ENCODE measurements at regions not wholly inside any gene's neighbourhood (a gene's known extent, or its start where the extent isn't known, plus 50 kb on each side); places are given as distances from the start of the nearest gene placed in this dataset.

GRCh38 chr14:31966896-31967668, 110.0 kb upstream of the ARHGAP5 start:
- H3K27me3 ChIP-seq (replicated peaks; ENCODE audit: control insufficient read depth, insufficient read depth, low read length): no peaks in the 10 kb centered on the region
- ChIA-PET CTCF (interaction anchor here (1.5 kb wide), 1 partner anchor 33 kb away, joined by 3 read pairs; no protein-coding TSS in a partner anchor), POLR2A (no interaction called here)
- peaks cover 30% of the 10 kb centered on the region for H3K4me1 ChIP-seq
- no peak for DNase-seq
- no TSS peak for BruUV-seq (replicated peaks)
- TF ChIP-seq, protein P1, sequence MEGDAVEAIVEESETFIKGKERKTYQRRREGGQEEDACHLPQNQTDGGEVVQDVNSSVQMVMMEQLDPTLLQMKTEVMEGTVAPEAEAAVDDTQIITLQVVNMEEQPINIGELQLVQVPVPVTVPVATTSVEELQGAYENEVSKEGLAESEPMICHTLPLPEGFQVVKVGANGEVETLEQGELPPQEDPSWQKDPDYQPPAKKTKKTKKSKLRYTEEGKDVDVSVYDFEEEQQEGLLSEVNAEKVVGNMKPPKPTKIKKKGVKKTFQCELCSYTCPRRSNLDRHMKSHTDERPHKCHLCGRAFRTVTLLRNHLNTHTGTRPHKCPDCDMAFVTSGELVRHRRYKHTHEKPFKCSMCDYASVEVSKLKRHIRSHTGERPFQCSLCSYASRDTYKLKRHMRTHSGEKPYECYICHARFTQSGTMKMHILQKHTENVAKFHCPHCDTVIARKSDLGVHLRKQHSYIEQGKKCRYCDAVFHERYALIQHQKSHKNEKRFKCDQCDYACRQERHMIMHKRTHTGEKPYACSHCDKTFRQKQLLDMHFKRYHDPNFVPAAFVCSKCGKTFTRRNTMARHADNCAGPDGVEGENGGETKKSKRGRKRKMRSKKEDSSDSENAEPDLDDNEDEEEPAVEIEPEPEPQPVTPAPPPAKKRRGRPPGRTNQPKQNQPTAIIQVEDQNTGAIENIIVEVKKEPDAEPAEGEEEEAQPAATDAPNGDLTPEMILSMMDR (IDR thresholded peaks at IDR 0.05; ENCODE audit: insufficient read depth in 1 of 2, low read depth in 1 of 2, low read length in 1 of 2, severe bottlenecking in 1 of 2, unreplicated experiment in 1 of 2): no peak
- H3K36me3 ChIP-seq (ENCODE audit: control insufficient read depth, insufficient read depth, low read length): no peaks in the 10 kb centered on the region
- Mint-ChIP-seq H3K27me3 (ENCODE audit: insufficient read depth, unreplicated experiment) (no peaks in the 10 kb centered on the region), H3K4me1 (ENCODE audit: low read depth, unreplicated experiment) (peaks cover 21% of the 10 kb centered on the region), H3K9me3 (ENCODE audit: unreplicated experiment) (no peaks in the 10 kb centered on the region), H3K4me3 (ENCODE audit: unreplicated experiment) (peak overlapping the region; percentile 50), H3K36me3 (ENCODE audit: insufficient read depth, unreplicated experiment) (no peaks in the 10 kb centered on the region), H3K27ac (ENCODE audit: unreplicated experiment) (peak overlapping the region; percentile 75)
- no peak overlapping the region for H3K4me3 ChIP-seq (ENCODE audit: low read depth, low read length)
- H3K9me3 ChIP-seq: peaks cover 13% of the 10 kb centered on the region
- intact Hi-C loops (cut with micrococcal nuclease; ENCODE audit: unreplicated experiment): no loop called here

GRCh38 chr14:31967669-31967975, 109.5 kb upstream of the ARHGAP5 start:
- H3K4me3 Mint-ChIP-seq (ENCODE audit: unreplicated experiment): peak overlapping the region; percentile 50
- H3K27me3 ChIP-seq (replicated peaks; ENCODE audit: control insufficient read depth, insufficient read depth, low read length): no peaks in the 10 kb centered on the region
- no peak overlapping the region for H3K4me3 ChIP-seq (ENCODE audit: low read depth, low read length)
- no peak for DNase-seq
- H3K9me3 ChIP-seq: peaks cover 13% of the 10 kb centered on the region
- no peaks in the 10 kb centered on the region for H3K36me3 ChIP-seq (ENCODE audit: control insufficient read depth, insufficient read depth, low read length)
- H3K4me1 Mint-ChIP-seq (ENCODE audit: low read depth, unreplicated experiment): peaks cover 21% of the 10 kb centered on the region
- no peaks in the 10 kb centered on the region for H3K36me3 Mint-ChIP-seq (ENCODE audit: insufficient read depth, unreplicated experiment)
- TF ChIP-seq, protein P1 (IDR thresholded peaks at IDR 0.05; ENCODE audit: insufficient read depth in 1 of 2, low read depth in 1 of 2, low read length in 1 of 2, severe bottlenecking in 1 of 2, unreplicated experiment in 1 of 2): no peak
- no peaks in the 10 kb centered on the region for H3K27me3 Mint-ChIP-seq (ENCODE audit: insufficient read depth, unreplicated experiment)
- BruUV-seq (replicated peaks): no TSS peak
- ChIA-PET POLR2A (no interaction called here), CTCF (interaction anchor here (1.5 kb wide), 1 partner anchor 33 kb away, joined by 3 read pairs; no protein-coding TSS in a partner anchor)
- peaks cover 30% of the 10 kb centered on the region for H3K4me1 ChIP-seq
- intact Hi-C loops (cut with micrococcal nuclease; ENCODE audit: unreplicated experiment): no loop called here
- peak overlapping the region; percentile 75 for H3K27ac Mint-ChIP-seq (ENCODE audit: unreplicated experiment)
- H3K9me3 Mint-ChIP-seq (ENCODE audit: unreplicated experiment): no peaks in the 10 kb centered on the region

- no peaks in the 10 kb centered on the region for H3K27me3 Mint-ChIP-seq (ENCODE audit: insufficient read depth, unreplicated experiment)
- BruUV-seq (replicated peaks): no TSS peak
- peaks cover 21% of the 10 kb centered on the region for H3K4me1 Mint-ChIP-seq (ENCODE audit: low read depth, unreplicated experiment)
- Histone ChIP-seq H3K36me3 (ENCODE audit: control insufficient read depth, insufficient read depth, low read length) (no peaks in the 10 kb centered on the region), H3K9me3 (peaks cover 13% of the 10 kb centered on the region), H3K27me3 (replicated peaks; ENCODE audit: control insufficient read depth, insufficient read depth, low read length) (no peaks in the 10 kb centered on the region), H3K4me3 (ENCODE audit: low read depth, low read length) (no peak overlapping the region), H3K4me1 (peaks cover 30% of the 10 kb centered on the region)
- POLR2A ChIA-PET: interaction anchor here (0.6 kb wide), 1 partner anchor 109 kb away, joined by 3 read pairs; the partner anchor contains the start of gene ARHGAP5
- no peaks in the 10 kb centered on the region for H3K9me3 Mint-ChIP-seq (ENCODE audit: unreplicated experiment)
- TF ChIP-seq, protein P1 (IDR thresholded peaks at IDR 0.05; ENCODE audit: insufficient read depth in 1 of 2, low read depth in 1 of 2, low read length in 1 of 2, severe bottlenecking in 1 of 2, unreplicated experiment in 1 of 2): no peak
- no peak overlapping the region for H3K4me3 Mint-ChIP-seq (ENCODE audit: unreplicated experiment)
- peak overlapping the region; percentile 39 for H3K27ac Mint-ChIP-seq (ENCODE audit: unreplicated experiment)
- no peak for DNase-seq
- CTCF ChIA-PET: interaction anchor here (1.5 kb wide), 1 partner anchor 34 kb away, joined by 3 read pairs; no protein-coding TSS in a partner anchor
- intact Hi-C loops (cut with micrococcal nuclease; ENCODE audit: unreplicated experiment): loop anchor here (2.0 kb wide), 1 partner anchor 31 kb away; no protein-coding TSS in a partner anchor
- no peaks in the 10 kb centered on the region for H3K36me3 Mint-ChIP-seq (ENCODE audit: insufficient read depth, unreplicated experiment)
These were observed 108.8 kb upstream of the ARHGAP5 start for GRCh38 chr14:31968107-31968810.

Measured in Caco-2 (cell line).